Aorta (tissue), 5 donors: ENCODE measurements at regions not wholly inside any gene's neighbourhood (a gene's known extent, or its start where the extent isn't known, plus 50 kb on each side); places are given as distances from the start of the nearest gene placed in this dataset.
"Not testable (repeated sequence)": the region's sequence is repeated elsewhere in the genome, so short reads cannot be mapped to it uniquely, and the experiment has no call there.

ENCODE experiments used
- ATAC-seq: fragments of 200-7000 bp; cut with Tn5 transposase; one replicate; pipeline ENCODE4 v1.9.1; 2022; ENCODE audit warnings: moderate library complexity; ENCODE audit not compliant: low FRiP score
- DNase-seq, 2 donors: peaks; one replicate each; pipeline ENCODE4 v3.0.0-alpha.2; 2020
- H3K27ac ChIP-seq, 2 donors: one replicate each; pipeline ENCODE4 v1.5.1; 2013; ENCODE audit warnings: low read length in 2 of 2, mild to moderate bottlenecking in 2 of 2, moderate library complexity in 2 of 2, control low read depth in 1 of 2, inconsistent platforms in 1 of 2, low read depth in 1 of 2
- H3K27me3 ChIP-seq, 2 donors: one replicate each; pipeline ENCODE4 v1.6.1; 2013; ENCODE audit warnings: control low read depth in 1 of 2, low read length in 1 of 2, mild to moderate bottlenecking in 1 of 2, moderate library complexity in 1 of 2; ENCODE audit not compliant: insufficient read depth in 2 of 2, control insufficient read depth in 1 of 2
- H3K36me3 ChIP-seq, 2 donors: one replicate each; pipeline ENCODE4 v1.6.1; 2013; ENCODE audit warnings: control low read depth in 1 of 2, low read length in 1 of 2, mild to moderate bottlenecking in 1 of 2; ENCODE audit not compliant: insufficient read depth in 2 of 2, control insufficient read depth in 1 of 2
- H3K4me1 ChIP-seq, 2 donors: one replicate each; pipeline ENCODE4 v1.6.1; 2013; ENCODE audit warnings: low read length in 2 of 2, control low read depth in 1 of 2, mild to moderate bottlenecking in 1 of 2, moderate library complexity in 1 of 2; ENCODE audit not compliant: insufficient read depth in 2 of 2, control insufficient read depth in 1 of 2
- H3K4me3 ChIP-seq, 2 donors: one replicate each; pipeline ENCODE4 v1.5.1; 2013; ENCODE audit warnings: low read length in 2 of 2, control low read depth in 1 of 2, mild to moderate bottlenecking in 1 of 2
- H3K9me3 ChIP-seq: one replicate; pipeline ENCODE4 v1.6.1; 2013; ENCODE audit warnings: mild to moderate bottlenecking, low read length; ENCODE audit not compliant: control insufficient read depth
- WGBS, 2 donors: extraction: QIAGEN DNeasy Blood & Tissue Kit; methylation state at CpG; one replicate each; pipeline ENCODE4 v1.1.7; 2013; 5-methylcytosine and 5-hydroxymethylcytosine counted together
- intact Hi-C, 2 donors: fragments of 100-400 bp; cut with DNase I; formaldehyde crosslinking; loops; one replicate each; pipeline versions ENCODE4 v1.14.2 to v1.15.0; 2022
- donor health status: healthy with polysubstance abuse.
- donor health status: Bipolar disorder and iron deficiency.
- donor health status: DM: no; HTN: no; CAD: no.
- donor health status: DM: no; HTN: no; CAD: no.
- donor health status: DM: yes; HTN: yes; CAD: no.

DNA sequence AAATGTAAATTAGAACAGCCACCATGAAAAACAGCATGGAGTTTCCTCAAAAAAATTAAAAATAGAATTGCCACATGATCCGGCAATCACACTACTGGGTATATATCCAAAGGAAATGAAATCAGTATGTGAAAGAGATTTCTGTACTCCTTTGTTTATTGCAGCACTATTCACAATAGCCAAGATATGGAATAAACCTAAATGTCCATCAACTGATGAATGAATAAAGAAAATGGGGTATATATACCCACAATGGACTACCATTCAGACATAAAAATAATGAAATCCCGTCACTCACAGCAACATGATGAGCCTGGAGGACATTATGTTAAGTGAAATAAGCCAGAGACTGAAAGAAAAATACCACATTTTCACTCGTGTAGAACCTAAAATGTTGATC lies 296.9 kb downstream of the RAP2B start:
- Histone ChIP-seq H3K4me3 (no peak overlapping the region), H3K27ac (no peak overlapping the region), H3K36me3 (no peaks in the 10 kb centered on the region), H3K27me3 (no peaks in the 10 kb centered on the region), H3K4me1 (no peaks in the 10 kb centered on the region), H3K9me3 (no peaks in the 10 kb centered on the region)
- 61 to 70% methylated on average over 3 of the region's 3 CpGs for WGBS, 2 donors
- intact Hi-C loops, result no loop called here
- DNase-seq, result no peak
- no peak for ATAC-seq

DNA sequence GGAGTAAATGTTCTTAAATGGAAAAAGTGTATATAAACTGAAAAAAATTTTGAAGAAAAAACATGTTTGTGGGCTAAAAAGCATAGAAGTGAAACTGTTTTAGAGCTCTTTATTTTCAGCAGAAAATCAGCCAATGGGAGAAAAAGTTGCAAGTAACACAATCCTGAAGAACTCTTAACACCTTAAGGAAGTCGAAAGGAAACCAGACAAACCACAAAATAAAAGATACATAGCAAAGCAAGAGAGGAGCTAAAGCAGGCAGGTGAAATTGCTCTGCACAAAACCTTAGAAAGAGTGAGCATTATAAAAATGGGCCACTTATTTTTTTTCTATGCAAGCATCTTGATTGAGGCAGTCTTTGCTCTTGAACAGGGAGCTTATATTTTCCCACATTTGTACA lies 300.5 kb downstream of the RAP2B start:
- WGBS, 2 donors, result 85 to 86% methylated on average over 1 of the region's 1 CpG
- Histone ChIP-seq H3K4me1 (no peaks in the 10 kb centered on the region), H3K4me3 (no peak overlapping the region), H3K9me3 (no peaks in the 10 kb centered on the region), H3K27ac (no peak overlapping the region), H3K36me3 (no peaks in the 10 kb centered on the region), H3K27me3 (no peaks in the 10 kb centered on the region)
- ATAC-seq, result no peak
- no peak for DNase-seq
- intact Hi-C loops, result no loop called here

DNA sequence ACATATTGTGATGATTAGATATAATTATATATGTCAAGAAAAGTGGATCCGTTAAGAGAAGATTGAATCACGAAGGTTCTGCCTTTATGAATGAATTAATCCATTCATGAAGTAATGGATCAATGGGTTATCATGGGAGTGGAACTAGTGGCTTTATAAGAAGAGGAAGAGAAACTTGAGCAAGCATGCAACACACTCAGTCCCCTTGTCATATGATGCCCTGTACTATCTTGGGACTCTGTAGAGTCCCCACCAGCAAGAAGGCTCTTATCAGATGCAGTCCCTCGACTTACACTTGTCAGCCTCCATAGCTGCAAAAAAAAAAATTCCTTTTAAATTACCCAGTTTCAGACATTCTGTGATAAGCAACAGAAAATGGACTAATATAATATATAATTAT lies 301.9 kb downstream of the RAP2B start:
- 73 to 74% methylated on average over 3 of the region's 3 CpGs for WGBS, 2 donors
- intact Hi-C loops, result no loop called here
- no peak overlapping the region for H3K4me3 ChIP-seq
- ATAC-seq (no peak), DNase-seq (no peak)
- H3K27ac ChIP-seq, result no peak overlapping the region
- no peaks in the 10 kb centered on the region for H3K27me3 ChIP-seq
- H3K9me3 ChIP-seq, result no peaks in the 10 kb centered on the region
- H3K36me3 ChIP-seq, result no peaks in the 10 kb centered on the region
- no peaks in the 10 kb centered on the region for H3K4me1 ChIP-seq

DNA sequence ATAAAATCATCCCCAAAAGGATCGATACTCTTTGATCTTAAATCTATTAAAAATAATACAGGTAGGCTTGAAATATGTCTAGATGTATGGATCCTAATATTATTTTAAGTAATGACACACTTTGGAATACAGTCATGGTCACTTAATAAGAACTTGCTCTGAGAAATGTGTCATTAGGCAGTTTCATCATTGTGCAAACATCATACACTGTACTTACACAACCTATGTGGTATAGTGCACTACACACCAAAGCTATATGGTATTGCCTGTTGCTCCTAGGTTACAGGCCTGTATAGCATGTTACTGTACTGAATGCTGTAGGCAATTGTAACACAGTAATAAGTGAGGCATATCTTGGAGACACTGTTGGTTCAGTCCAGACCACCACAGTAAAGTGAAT lies 307.1 kb downstream of the RAP2B start:
- no peaks in the 10 kb centered on the region for H3K9me3 ChIP-seq
- ATAC-seq, result no peak
- no peaks in the 10 kb centered on the region for H3K4me1 ChIP-seq
- no peaks in the 10 kb centered on the region for H3K36me3 ChIP-seq
- intact Hi-C loops, result no loop called here
- no peaks in the 10 kb centered on the region for H3K27me3 ChIP-seq
- H3K27ac ChIP-seq, result no peak overlapping the region
- DNase-seq, result no peak
- no peak overlapping the region for H3K4me3 ChIP-seq
- WGBS, 2 donors, result 90 to 95% methylated on average over 1 of the region's 1 CpG

DNA sequence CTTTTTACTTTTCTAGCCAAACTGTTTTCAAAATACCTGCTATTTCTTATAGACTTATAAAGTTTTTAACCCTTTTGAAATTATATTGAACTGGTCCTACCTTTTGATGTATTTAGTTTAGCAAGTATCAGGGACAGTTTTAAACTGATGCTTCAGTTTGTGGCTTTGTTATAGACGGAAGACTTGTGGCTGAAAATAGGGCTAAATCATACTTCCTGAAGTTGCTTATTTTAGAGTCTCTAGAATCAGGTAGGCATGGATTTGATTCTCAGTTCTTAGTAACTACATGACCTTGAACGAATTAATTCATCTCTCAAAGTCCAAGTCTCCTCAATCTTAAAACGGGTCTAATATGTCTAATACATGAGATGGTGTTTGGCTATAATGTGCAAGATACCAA lies 322.8 kb downstream of the RAP2B start:
- intact Hi-C loops, result no loop called here
- H3K36me3 ChIP-seq, result no peaks in the 10 kb centered on the region
- no peaks in the 10 kb centered on the region for H3K9me3 ChIP-seq
- no peak overlapping the region for H3K27ac ChIP-seq
- no peak for DNase-seq
- no peak for ATAC-seq
- no peak overlapping the region for H3K4me3 ChIP-seq
- no peaks in the 10 kb centered on the region for H3K4me1 ChIP-seq
- WGBS, 2 donors, result 77 to 81% methylated on average over 3 of the region's 3 CpGs
- no peaks in the 10 kb centered on the region for H3K27me3 ChIP-seq

DNA sequence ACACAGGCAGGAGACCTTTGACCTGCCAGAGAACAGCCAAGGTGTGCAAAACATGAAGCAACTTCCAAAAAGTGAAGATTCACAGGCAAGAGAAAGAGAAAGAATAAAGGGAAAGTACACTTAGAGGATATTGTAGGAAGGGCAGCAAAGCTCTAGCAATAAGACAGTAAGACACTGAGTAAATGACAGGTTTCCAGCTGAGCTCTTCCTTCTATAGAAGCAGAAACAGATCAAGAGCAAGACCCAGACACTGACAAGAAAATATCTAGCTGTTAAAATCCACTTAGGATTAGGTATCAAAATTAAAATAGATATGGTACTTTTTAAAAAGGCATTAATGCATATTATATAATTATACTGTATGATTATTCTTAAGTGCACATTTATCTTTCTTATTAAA lies 333.4 kb downstream of the RAP2B start:
- intact Hi-C loops, result no loop called here
- no peak for DNase-seq
- no peak overlapping the region for H3K27ac ChIP-seq

DNA sequence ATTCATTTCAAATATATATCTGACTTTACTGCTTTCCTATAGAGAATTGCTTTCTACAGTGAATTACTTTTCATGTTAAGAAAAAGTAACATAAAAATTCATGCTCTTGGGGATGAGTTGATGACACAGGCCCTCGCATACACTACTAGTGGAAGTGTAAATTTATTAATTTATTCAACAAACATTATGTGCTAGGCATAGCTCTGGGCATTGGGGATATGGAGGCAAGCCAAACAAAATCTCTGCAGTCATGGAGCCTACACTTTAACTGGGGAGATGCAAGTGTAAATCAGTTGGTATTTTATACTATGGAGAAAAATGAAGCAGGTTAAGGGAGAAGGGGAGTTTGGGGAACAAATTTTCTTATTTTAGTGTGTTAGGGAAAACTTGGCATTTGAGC lies 340.7 kb downstream of the RAP2B start:
- H3K4me3 ChIP-seq, result no peak overlapping the region
- intact Hi-C loops, result no loop called here
- WGBS, 2 donors, result 83% methylated on average over 1 of the region's 1 CpG
- no peaks in the 10 kb centered on the region for H3K27me3 ChIP-seq
- no peaks in the 10 kb centered on the region for H3K9me3 ChIP-seq
- H3K4me1 ChIP-seq, result no peaks in the 10 kb centered on the region
- no peak for DNase-seq
- no peak for ATAC-seq
- H3K36me3 ChIP-seq, result no peaks in the 10 kb centered on the region
- no peak overlapping the region for H3K27ac ChIP-seq

More for the DNA sequence above, 333.4 kb downstream of the RAP2B start:
- H3K4me3 ChIP-seq, result no peak overlapping the region
- no peaks in the 10 kb centered on the region for H3K4me1 ChIP-seq
- no peaks in the 10 kb centered on the region for H3K36me3 ChIP-seq
- H3K27me3 ChIP-seq, result no peaks in the 10 kb centered on the region
- no peak for ATAC-seq
- no peaks in the 10 kb centered on the region for H3K9me3 ChIP-seq

DNA sequence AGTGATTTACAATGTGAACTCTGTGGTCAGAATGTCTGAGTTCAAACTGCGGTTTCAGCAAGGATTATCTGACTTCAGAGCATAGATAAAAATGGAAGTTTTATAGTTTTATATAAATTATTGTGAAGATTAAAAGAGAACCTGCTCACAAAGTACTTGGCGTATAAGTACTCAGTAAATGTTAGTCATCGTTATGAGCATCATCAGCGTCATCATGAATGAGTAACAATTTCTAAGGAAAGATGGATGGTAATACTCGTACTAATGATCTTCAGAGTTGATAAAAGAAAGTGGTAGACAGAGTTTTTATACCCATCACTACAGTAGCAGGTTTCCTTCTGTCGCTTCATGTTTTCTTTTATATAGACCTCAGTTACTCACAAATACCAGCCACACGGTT lies 341.8 kb downstream of the RAP2B start:
- WGBS, 2 donors, result 94 to 95% methylated on average over 7 of the region's 7 CpGs
- no peaks in the 10 kb centered on the region for H3K27me3 ChIP-seq
- H3K4me1 ChIP-seq, result no peaks in the 10 kb centered on the region
- DNase-seq (no peak), ATAC-seq (no peak)
- intact Hi-C loops, result no loop called here
- H3K36me3 ChIP-seq, result no peaks in the 10 kb centered on the region
- no peaks in the 10 kb centered on the region for H3K9me3 ChIP-seq
- no peak overlapping the region for H3K4me3 ChIP-seq
- H3K27ac ChIP-seq, result no peak overlapping the region

DNA sequence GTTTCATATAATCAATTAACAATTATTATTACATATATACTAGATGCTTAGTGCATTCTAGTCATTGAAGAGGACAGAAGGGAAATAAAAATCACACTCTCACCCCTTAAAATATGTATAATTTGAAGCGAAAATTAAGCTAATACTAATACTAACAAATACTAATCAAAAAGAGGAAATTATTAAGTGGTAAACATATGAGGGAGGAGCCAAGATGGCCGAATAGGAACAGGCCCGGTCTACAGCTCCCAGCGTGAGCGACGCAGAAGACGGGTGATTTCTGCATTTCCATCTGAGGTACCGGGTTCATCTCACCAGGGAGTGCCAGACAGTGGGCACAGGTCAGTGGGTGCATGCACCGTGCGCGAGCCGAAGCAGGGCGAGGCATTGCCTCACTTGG lies 344.2 kb downstream of the RAP2B start:
- ATAC-seq, DNase-seq, H3K36me3 ChIP-seq, intact Hi-C loops, H3K4me1 ChIP-seq, H3K27ac ChIP-seq, H3K9me3 ChIP-seq, H3K4me3 ChIP-seq, H3K27me3 ChIP-seq: not testable (repeated sequence)
- 90 to 92% methylated on average over 8 of the region's 13 CpGs for WGBS, 2 donors
